AG10803 (cell line): ENCODE measurements at regions not wholly inside any gene's neighbourhood (a gene's known extent, or its start where the extent isn't known, plus 50 kb on each side); places are given as distances from the start of the nearest gene placed in this dataset.

ENCODE experiments used
- DNase-seq: peaks from one replicate; pipeline ENCODE4 v3.0.0; 2010; ENCODE audit warnings: low read depth
- H3K4me3 ChIP-seq: 2 replicates; pipeline ENCODE4 v1.5.1; 2011; ENCODE audit warnings: mild to moderate bottlenecking, low read length, control low read depth
- TF ChIP-seq, protein P1 (sequence below): conservative IDR thresholded peaks from 2 replicates; pipeline ENCODE4 v1.5.1; 2011; ENCODE audit warnings: mild to moderate bottlenecking, low read length, control low read depth, inconsistent platforms

DNA sequence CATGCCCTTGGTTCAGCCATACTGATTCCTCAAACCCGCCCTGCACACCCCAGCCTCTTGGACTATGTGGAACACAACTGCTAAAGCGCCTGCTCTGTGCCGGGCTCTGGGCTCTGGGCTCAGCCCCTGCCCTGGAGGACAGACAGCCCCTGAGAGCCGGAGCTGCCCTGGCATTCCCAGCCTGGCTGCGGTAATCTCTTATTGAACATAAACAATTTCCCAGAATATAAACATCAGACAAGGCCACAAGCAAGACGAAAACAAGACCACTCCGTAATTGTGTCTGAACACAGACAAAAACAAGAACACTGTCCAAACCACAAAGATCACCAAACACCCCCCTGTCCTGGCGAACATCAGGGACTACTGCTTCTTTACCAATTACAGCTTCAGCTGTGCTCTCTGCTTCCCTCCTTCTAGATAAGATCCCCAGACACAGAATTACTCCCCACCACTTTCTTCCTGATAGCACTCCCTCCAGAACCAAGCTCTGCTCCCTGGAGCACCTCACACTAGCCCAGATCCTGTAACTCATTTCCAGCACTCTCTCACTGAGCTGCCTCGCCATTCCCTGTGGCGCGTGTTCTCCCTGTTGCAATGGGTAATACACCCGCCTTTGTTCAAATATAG is 57.1 kb upstream of the TLE3 start:
- no peak for DNase-seq

DNA sequence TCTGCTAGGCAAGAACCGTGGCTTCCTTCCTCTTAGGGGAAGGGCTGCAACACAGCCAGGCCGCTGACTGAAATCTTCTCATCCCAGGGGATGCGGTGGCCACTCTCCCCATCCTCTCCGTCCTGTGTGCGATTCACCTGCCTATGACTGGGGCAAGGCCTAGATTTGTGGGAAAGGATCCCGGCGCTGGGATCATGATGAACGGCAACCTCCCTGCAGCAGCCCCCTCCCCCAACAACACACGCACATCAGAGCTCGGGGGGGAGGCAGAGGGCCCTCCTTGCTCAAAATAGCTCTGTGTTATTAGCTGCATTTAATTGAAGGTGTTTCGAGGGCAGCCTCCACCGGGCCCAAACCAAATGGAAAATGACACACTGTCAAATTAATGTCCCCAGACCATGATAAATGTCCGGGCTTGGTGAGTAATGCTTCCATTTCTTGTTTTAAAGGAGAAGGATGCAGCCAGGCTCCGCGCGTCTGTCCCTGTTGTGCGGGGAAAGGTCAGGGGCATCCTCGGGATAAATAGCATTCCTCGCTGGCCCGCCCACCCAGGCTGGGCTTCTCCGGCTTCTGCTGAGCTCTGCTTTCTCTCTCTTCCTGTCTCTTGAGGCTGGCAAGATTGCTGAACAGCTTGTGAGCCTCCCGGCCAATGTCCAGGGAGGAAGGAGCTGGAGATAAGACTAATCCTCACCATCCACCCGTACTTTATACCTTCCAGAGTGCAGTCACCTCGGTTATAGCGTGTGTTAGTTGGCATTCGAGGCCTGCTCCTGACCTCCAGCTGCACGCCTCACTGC is 56.4 kb upstream of the TLE3 start:
- no peak for DNase-seq
- TF ChIP-seq, protein P1, sequence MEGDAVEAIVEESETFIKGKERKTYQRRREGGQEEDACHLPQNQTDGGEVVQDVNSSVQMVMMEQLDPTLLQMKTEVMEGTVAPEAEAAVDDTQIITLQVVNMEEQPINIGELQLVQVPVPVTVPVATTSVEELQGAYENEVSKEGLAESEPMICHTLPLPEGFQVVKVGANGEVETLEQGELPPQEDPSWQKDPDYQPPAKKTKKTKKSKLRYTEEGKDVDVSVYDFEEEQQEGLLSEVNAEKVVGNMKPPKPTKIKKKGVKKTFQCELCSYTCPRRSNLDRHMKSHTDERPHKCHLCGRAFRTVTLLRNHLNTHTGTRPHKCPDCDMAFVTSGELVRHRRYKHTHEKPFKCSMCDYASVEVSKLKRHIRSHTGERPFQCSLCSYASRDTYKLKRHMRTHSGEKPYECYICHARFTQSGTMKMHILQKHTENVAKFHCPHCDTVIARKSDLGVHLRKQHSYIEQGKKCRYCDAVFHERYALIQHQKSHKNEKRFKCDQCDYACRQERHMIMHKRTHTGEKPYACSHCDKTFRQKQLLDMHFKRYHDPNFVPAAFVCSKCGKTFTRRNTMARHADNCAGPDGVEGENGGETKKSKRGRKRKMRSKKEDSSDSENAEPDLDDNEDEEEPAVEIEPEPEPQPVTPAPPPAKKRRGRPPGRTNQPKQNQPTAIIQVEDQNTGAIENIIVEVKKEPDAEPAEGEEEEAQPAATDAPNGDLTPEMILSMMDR: no peak
- no peak overlapping the region for H3K4me3 ChIP-seq

More for the DNA sequence above, 57.1 kb upstream of the TLE3 start:
- H3K4me3 ChIP-seq: no peak overlapping the region
- TF ChIP-seq, protein P1: no peak

DNA sequence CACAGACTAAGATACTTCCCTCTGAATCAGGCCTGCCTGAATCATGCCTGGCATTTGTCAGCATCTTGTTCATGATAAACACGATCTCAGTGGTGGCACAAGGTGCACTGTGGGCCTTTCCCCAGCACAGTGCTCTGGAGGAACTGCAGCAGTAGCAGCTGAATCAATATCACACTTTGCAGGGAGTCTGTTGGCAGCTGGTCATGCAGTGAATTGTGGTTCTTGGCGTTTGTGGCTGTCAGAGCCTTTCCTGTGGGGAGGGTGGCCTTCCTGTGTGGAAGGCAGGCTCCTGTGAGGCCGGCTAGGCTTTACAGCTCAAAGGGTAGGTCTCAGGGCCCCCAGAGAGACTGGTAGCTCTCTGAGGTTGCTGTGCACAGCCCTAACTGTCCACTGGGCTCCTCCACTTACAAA is 54.4 kb upstream of the TLE3 start:
- no peak for DNase-seq
- no peak overlapping the region for H3K4me3 ChIP-seq
- TF ChIP-seq, protein P1: no peak

DNA sequence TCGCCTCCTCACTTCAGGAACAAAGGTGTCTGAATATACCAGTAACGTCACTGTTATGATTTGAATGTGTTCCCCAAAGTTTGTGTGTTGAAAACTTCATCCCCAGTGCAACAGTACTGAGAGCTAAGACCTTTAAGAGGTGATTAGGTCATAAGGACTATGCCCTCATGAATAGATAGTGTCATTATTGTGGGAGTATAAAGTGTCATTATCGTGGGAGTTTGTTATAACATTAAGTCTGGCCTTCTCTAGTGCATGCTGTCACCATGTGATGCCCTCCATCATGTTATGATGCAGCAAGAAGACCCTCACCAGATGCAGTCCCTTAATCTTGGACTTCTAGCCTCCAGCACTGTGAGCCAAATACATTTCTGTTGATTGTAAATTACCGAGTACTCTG is 53.7 kb upstream of the TLE3 start:
- H3K4me3 ChIP-seq: no peak overlapping the region
- no peak for DNase-seq
- TF ChIP-seq, protein P1: no peak

DNA sequence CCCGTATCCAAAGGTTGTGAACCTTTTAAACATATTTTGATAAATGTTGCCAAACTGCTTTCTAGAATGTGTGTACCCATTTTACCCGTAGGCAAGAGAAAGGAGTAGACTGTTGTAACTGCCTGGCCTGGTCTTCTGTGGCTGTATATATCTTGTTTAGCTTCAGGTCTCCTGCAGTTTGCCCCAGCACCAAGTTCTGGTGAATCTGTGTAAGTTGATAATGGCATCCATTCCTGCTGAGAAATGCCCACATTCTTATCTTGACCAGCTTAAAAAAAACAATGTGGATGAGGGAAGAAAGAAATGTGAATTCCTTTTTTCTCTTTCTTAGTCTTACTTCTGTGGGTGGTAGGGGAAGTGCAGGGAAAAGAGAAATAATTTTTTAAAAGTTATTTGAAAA is 53.3 kb upstream of the TLE3 start:
- H3K4me3 ChIP-seq: no peak overlapping the region
- TF ChIP-seq, protein P1: no peak
- DNase-seq: no peak

DNA sequence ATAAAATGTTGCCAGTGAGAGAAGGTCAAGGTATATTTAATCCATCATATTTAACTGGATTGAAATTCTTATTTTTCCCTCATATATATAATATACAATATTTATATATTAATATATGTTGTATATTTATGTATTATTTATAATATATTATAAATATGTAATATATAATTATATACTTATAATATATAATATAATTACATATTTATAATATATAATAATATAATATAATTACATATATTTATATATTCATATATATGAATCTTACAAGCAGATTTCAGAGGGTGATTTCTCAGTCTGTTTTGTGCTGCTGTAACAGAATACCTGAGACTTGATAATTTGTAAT is 52.7 kb upstream of the TLE3 start:
- no peak for DNase-seq
- H3K4me3 ChIP-seq: no peak overlapping the region
- TF ChIP-seq, protein P1: no peak
